ENCODE measurements at regions not wholly inside any gene's neighbourhood (a gene's known extent, or its start where the extent isn't known, plus 50 kb on each side); places are given as distances from the start of the nearest gene placed in this dataset.

- no peak for DNase-seq (ENCODE audit: low read depth)
- no peak overlapping the region for H3K4me3 ChIP-seq (ENCODE audit: low read length)
- no peak for TF ChIP-seq CTCF (conservative IDR thresholded peaks at IDR 0.05; ENCODE audit: low read depth, low read length)
Measured at GRCh38 chr5:58150926-58151325, 309.0 kb downstream of the PLK2 start.

GRCh38 chr5:58149746-58150145 is 310.1 kb downstream of the PLK2 start:
- DNase-seq (ENCODE audit: low read depth), result no peak
- no peak for TF ChIP-seq CTCF (conservative IDR thresholded peaks at IDR 0.05; ENCODE audit: low read depth, low read length)
- H3K4me3 ChIP-seq (ENCODE audit: low read length), result no peak overlapping the region

GRCh38 chr5:58149345-58149744 is 310.5 kb downstream of the PLK2 start:
- no peak for TF ChIP-seq CTCF (conservative IDR thresholded peaks at IDR 0.05; ENCODE audit: low read depth, low read length)
- DNase-seq (ENCODE audit: low read depth), result no peak
- no peak overlapping the region for H3K4me3 ChIP-seq (ENCODE audit: low read length)

- no peak overlapping the region for H3K4me3 ChIP-seq (ENCODE audit: low read length)
- DNase-seq (ENCODE audit: low read depth), result no peak
- no peak for TF ChIP-seq CTCF (conservative IDR thresholded peaks at IDR 0.05; ENCODE audit: low read depth, low read length)
Measured at GRCh38 chr5:58148254-58148775, 311.6 kb downstream of the PLK2 start.

DNA sequence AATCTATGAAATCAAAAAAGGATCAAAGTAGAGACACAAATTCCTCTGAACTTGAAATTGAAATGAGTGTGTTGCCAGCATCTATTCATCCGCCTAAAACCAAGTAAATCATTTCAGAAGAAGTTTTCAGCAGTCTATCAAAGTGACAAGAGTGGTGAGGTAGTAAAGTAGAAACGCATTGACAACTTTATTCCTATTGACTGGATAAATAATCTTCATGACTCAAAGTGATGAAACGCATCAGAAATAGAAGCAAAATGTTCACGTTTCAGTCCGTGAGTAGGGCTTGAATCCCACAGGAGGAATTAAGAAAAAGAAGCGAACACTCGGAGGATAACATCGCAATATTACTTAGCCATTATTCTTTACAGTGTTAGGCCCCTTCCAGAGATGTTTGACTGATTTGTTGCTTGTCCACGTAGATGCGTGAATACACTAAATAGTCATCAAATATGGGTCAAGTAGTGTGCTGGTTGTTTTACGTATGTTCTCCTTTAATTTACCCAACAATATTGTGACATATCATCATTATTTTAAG is 314.4 kb downstream of the PLK2 start:
- no peak for TF ChIP-seq CTCF (conservative IDR thresholded peaks at IDR 0.05; ENCODE audit: low read depth, low read length)
- no peak overlapping the region for H3K4me3 ChIP-seq (ENCODE audit: low read length)
- no peak for DNase-seq (ENCODE audit: low read depth)

- no peak for DNase-seq (ENCODE audit: low read depth)
- H3K4me3 ChIP-seq (ENCODE audit: low read length), result no peak overlapping the region
- no peak for TF ChIP-seq CTCF (conservative IDR thresholded peaks at IDR 0.05; ENCODE audit: low read depth, low read length)
Measured at GRCh38 chr5:58143727-58144126, 316.2 kb downstream of the PLK2 start.

DNA sequence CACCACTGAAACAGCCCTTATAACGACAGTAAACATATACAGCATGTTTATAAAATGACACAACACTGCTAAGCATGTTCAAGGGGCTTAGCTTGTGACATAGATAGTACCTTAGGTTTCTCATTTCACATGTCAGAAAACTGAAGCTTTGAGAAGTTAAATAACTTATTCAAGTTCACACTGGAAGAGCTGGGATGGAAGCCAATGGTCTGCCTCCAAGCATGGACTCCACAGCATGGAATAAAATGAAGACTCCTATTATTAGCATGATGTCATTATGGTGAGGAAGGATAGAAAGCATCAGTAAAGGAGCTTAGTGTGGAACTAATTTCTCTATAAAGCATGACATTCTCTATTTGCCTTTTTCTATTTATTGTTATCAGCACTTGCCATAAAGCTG is 316.7 kb downstream of the PLK2 start:
- DNase-seq (ENCODE audit: low read depth), result no peak
- no peak for TF ChIP-seq CTCF (conservative IDR thresholded peaks at IDR 0.05; ENCODE audit: low read depth, low read length)
- no peak overlapping the region for H3K4me3 ChIP-seq (ENCODE audit: low read length)

Measured in retinal pigment epithelial cell (primary cell).